ENCODE measurements at regions not wholly inside any gene's neighbourhood (a gene's known extent, or its start where the extent isn't known, plus 50 kb on each side); places are given as distances from the start of the nearest gene placed in this dataset.

GRCh38 chr17:33615861-33616260, 322.8 kb upstream of the ASIC2 start:
- H3K27me3 Mint-ChIP-seq (ENCODE audit: insufficient read depth, unreplicated experiment): peaks cover 25% of the 10 kb centered on the region
- H3K4me1 Mint-ChIP-seq (ENCODE audit: low read depth, unreplicated experiment): no peaks in the 10 kb centered on the region
- no peak overlapping the region for H3K4me3 Mint-ChIP-seq (ENCODE audit: unreplicated experiment)
- ChIA-PET POLR2A (no interaction called here), CTCF (no interaction called here)
- no peak for DNase-seq
- intact Hi-C loops (cut with micrococcal nuclease; ENCODE audit: unreplicated experiment): no loop called here
- no peak for TF ChIP-seq CTCF (IDR thresholded peaks at IDR 0.05; ENCODE audit: insufficient read depth in 1 of 2, low read depth in 1 of 2, low read length in 1 of 2, severe bottlenecking in 1 of 2, unreplicated experiment in 1 of 2)
- no TSS peak for BruUV-seq (replicated peaks)
- peaks cover 1% of the 10 kb centered on the region for H3K27me3 ChIP-seq (replicated peaks; ENCODE audit: control insufficient read depth, insufficient read depth, low read length)
- H3K4me3 ChIP-seq (ENCODE audit: low read depth, low read length): no peak overlapping the region
- H3K9me3 ChIP-seq: no peaks in the 10 kb centered on the region
- H3K27ac Mint-ChIP-seq (ENCODE audit: unreplicated experiment): no peak overlapping the region
- H3K4me1 ChIP-seq: no peaks in the 10 kb centered on the region
- no peaks in the 10 kb centered on the region for H3K9me3 Mint-ChIP-seq (ENCODE audit: unreplicated experiment)
- no peaks in the 10 kb centered on the region for H3K36me3 Mint-ChIP-seq (ENCODE audit: insufficient read depth, unreplicated experiment)
- H3K36me3 ChIP-seq (ENCODE audit: control insufficient read depth, insufficient read depth, low read length): no peaks in the 10 kb centered on the region

GRCh38 chr17:33623841-33624240, 330.7 kb upstream of the ASIC2 start:
- no peaks in the 10 kb centered on the region for H3K36me3 ChIP-seq (ENCODE audit: control insufficient read depth, insufficient read depth, low read length)
- DNase-seq: no peak
- H3K9me3 Mint-ChIP-seq (ENCODE audit: unreplicated experiment): no peaks in the 10 kb centered on the region
- H3K36me3 Mint-ChIP-seq (ENCODE audit: insufficient read depth, unreplicated experiment): no peaks in the 10 kb centered on the region
- no peak for TF ChIP-seq CTCF (IDR thresholded peaks at IDR 0.05; ENCODE audit: insufficient read depth in 1 of 2, low read depth in 1 of 2, low read length in 1 of 2, severe bottlenecking in 1 of 2, unreplicated experiment in 1 of 2)
- no peaks in the 10 kb centered on the region for H3K9me3 ChIP-seq
- intact Hi-C loops (cut with micrococcal nuclease; ENCODE audit: unreplicated experiment): no loop called here
- POLR2A ChIA-PET: no interaction called here
- no peak overlapping the region for H3K4me3 Mint-ChIP-seq (ENCODE audit: unreplicated experiment)
- CTCF ChIA-PET: no interaction called here
- no peaks in the 10 kb centered on the region for H3K27me3 ChIP-seq (replicated peaks; ENCODE audit: control insufficient read depth, insufficient read depth, low read length)
- BruUV-seq (replicated peaks): no TSS peak
- H3K4me1 ChIP-seq: no peaks in the 10 kb centered on the region
- H3K27ac Mint-ChIP-seq (ENCODE audit: unreplicated experiment): no peak overlapping the region
- H3K4me3 ChIP-seq (ENCODE audit: low read depth, low read length): no peak overlapping the region
- no peaks in the 10 kb centered on the region for H3K4me1 Mint-ChIP-seq (ENCODE audit: low read depth, unreplicated experiment)
- peaks cover 32% of the 10 kb centered on the region for H3K27me3 Mint-ChIP-seq (ENCODE audit: insufficient read depth, unreplicated experiment)

- DNase-seq: no peak
- H3K4me1 ChIP-seq: no peaks in the 10 kb centered on the region
- no peaks in the 10 kb centered on the region for H3K4me1 Mint-ChIP-seq (ENCODE audit: low read depth, unreplicated experiment)
- no peak overlapping the region for H3K4me3 Mint-ChIP-seq (ENCODE audit: unreplicated experiment)
- no peak for TF ChIP-seq CTCF (IDR thresholded peaks at IDR 0.05; ENCODE audit: insufficient read depth in 1 of 2, low read depth in 1 of 2, low read length in 1 of 2, severe bottlenecking in 1 of 2, unreplicated experiment in 1 of 2)
- H3K36me3 ChIP-seq (ENCODE audit: control insufficient read depth, insufficient read depth, low read length): no peaks in the 10 kb centered on the region
- intact Hi-C loops (cut with micrococcal nuclease; ENCODE audit: unreplicated experiment): no loop called here
- no peaks in the 10 kb centered on the region for H3K27me3 ChIP-seq (replicated peaks; ENCODE audit: control insufficient read depth, insufficient read depth, low read length)
- ChIA-PET POLR2A (no interaction called here), CTCF (no interaction called here)
- no peak overlapping the region for H3K27ac Mint-ChIP-seq (ENCODE audit: unreplicated experiment)
- H3K36me3 Mint-ChIP-seq (ENCODE audit: insufficient read depth, unreplicated experiment): no peaks in the 10 kb centered on the region
- H3K4me3 ChIP-seq (ENCODE audit: low read depth, low read length): no peak overlapping the region
- BruUV-seq (replicated peaks): no TSS peak
- no peaks in the 10 kb centered on the region for H3K9me3 ChIP-seq
- H3K27me3 Mint-ChIP-seq (ENCODE audit: insufficient read depth, unreplicated experiment): peaks cover 32% of the 10 kb centered on the region
- H3K9me3 Mint-ChIP-seq (ENCODE audit: unreplicated experiment): no peaks in the 10 kb centered on the region
Measured at GRCh38 chr17:33628500-33629346, 335.6 kb upstream of the ASIC2 start.
